ENCODE measurements at regions not wholly inside any gene's neighbourhood (a gene's known extent, or its start where the extent isn't known, plus 50 kb on each side); places are given as distances from the start of the nearest gene placed in this dataset.
"Not testable (repeated sequence)": the region's sequence is repeated elsewhere in the genome, so short reads cannot be mapped to it uniquely, and the experiment has no call there.

DNA sequence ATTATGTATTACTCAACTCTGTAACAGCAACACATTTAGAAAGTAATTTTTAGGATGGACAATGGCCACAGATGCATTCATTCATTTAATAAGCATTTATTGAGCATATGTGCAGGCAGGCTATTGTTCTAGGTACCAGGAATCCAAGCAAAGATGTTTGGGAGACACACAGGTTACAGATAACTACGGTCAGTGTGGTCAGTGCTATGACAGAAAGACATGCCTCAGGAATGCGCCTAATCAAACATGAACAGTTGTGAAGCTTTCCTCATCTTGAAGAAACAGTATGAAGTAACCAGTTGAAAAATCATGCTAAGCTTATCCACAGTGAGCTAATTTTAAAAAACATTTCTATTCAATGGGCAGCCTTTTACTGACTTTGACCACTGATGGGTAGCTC, 155.4 kb upstream of the CCDC54 start:
- DNase-seq (ENCODE audit: low spot score) (no peak), ATAC-seq (ENCODE audit: low read depth) (peak; percentile 45; the same call in 2 of the 3 replicates)
- Histone ChIP-seq H3K27me3 (ENCODE audit: insufficient read depth, poor library complexity, severe bottlenecking) (no peaks in the 10 kb centered on the region), H3K27ac (ENCODE audit: poor library complexity, severe bottlenecking) (peak overlapping the region; percentile 51), H3K4me1 (ENCODE audit: insufficient read depth, poor library complexity, severe bottlenecking) (peaks cover 43% of the 10 kb centered on the region), H3K36me3 (ENCODE audit: low read depth) (no peaks in the 10 kb centered on the region), H3K9me3 (ENCODE audit: severe bottlenecking) (no peaks in the 10 kb centered on the region), H3K4me3 (ENCODE audit: severe bottlenecking) (no peak overlapping the region)
- TF ChIP-seq, protein P1, sequence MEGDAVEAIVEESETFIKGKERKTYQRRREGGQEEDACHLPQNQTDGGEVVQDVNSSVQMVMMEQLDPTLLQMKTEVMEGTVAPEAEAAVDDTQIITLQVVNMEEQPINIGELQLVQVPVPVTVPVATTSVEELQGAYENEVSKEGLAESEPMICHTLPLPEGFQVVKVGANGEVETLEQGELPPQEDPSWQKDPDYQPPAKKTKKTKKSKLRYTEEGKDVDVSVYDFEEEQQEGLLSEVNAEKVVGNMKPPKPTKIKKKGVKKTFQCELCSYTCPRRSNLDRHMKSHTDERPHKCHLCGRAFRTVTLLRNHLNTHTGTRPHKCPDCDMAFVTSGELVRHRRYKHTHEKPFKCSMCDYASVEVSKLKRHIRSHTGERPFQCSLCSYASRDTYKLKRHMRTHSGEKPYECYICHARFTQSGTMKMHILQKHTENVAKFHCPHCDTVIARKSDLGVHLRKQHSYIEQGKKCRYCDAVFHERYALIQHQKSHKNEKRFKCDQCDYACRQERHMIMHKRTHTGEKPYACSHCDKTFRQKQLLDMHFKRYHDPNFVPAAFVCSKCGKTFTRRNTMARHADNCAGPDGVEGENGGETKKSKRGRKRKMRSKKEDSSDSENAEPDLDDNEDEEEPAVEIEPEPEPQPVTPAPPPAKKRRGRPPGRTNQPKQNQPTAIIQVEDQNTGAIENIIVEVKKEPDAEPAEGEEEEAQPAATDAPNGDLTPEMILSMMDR (IDR thresholded peaks at IDR 0.05; ENCODE audit: poor library complexity, severe bottlenecking) = no peak

GRCh38 chr3:107222907-107223306, 154.3 kb upstream of the CCDC54 start:
- Histone ChIP-seq H3K4me3 (ENCODE audit: severe bottlenecking) (no peak overlapping the region), H3K9me3 (ENCODE audit: severe bottlenecking) (no peaks in the 10 kb centered on the region), H3K27me3 (ENCODE audit: insufficient read depth, poor library complexity, severe bottlenecking) (no peaks in the 10 kb centered on the region), H3K36me3 (ENCODE audit: low read depth) (no peaks in the 10 kb centered on the region), H3K4me1 (ENCODE audit: insufficient read depth, poor library complexity, severe bottlenecking) (peaks cover 35% of the 10 kb centered on the region), H3K27ac (ENCODE audit: poor library complexity, severe bottlenecking) (peak overlapping the region; percentile 51)
- ATAC-seq (ENCODE audit: low read depth) = peak; percentile 43; the same call in 2 of the 3 replicates
- DNase-seq (ENCODE audit: low spot score) = no peak
- TF ChIP-seq, protein P1 (IDR thresholded peaks at IDR 0.05; ENCODE audit: poor library complexity, severe bottlenecking) = no peak

- no peaks in the 10 kb centered on the region for H3K36me3 ChIP-seq (ENCODE audit: low read depth)
- H3K9me3 ChIP-seq (ENCODE audit: severe bottlenecking) = no peaks in the 10 kb centered on the region
- TF ChIP-seq, protein P1 (IDR thresholded peaks at IDR 0.05; ENCODE audit: poor library complexity, severe bottlenecking) = no peak
- no peaks in the 10 kb centered on the region for H3K27me3 ChIP-seq (ENCODE audit: insufficient read depth, poor library complexity, severe bottlenecking)
- peaks cover 23% of the 10 kb centered on the region for H3K4me1 ChIP-seq (ENCODE audit: insufficient read depth, poor library complexity, severe bottlenecking)
- H3K4me3 ChIP-seq (ENCODE audit: severe bottlenecking) = no peak overlapping the region
- H3K27ac ChIP-seq (ENCODE audit: poor library complexity, severe bottlenecking) = peak overlapping the region; percentile 51
- DNase-seq (ENCODE audit: low spot score) (no peak), ATAC-seq (ENCODE audit: low read depth) (no peak)
Measured at GRCh38 chr3:107224026-107224596, 153.1 kb upstream of the CCDC54 start.

DNA sequence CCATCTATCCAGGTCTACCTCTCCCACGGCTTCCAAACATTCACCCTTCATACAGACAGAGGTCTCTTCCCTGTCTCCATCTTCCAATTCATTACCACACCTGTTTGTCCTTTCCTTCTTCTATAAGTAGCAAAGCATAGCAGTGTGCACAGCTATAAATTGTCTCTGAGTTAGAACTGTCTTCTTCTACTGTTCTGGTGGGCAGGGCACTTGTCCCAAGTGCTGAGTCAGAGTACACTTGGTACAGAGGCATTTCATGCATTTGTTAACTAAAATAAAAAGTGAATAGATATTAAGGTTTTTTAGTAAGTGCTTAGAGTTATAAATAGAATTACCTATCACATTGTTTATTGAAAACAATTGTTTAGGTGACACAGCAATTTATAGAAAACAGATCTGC, 150.1 kb upstream of the CCDC54 start:
- 0 out of 3 replicates have a peak, but pooled peaks have one; percentile 61 for ATAC-seq (ENCODE audit: low read depth)
- no peaks in the 10 kb centered on the region for H3K9me3 ChIP-seq (ENCODE audit: severe bottlenecking)
- no peaks in the 10 kb centered on the region for H3K27me3 ChIP-seq (ENCODE audit: insufficient read depth, poor library complexity, severe bottlenecking)

DNA sequence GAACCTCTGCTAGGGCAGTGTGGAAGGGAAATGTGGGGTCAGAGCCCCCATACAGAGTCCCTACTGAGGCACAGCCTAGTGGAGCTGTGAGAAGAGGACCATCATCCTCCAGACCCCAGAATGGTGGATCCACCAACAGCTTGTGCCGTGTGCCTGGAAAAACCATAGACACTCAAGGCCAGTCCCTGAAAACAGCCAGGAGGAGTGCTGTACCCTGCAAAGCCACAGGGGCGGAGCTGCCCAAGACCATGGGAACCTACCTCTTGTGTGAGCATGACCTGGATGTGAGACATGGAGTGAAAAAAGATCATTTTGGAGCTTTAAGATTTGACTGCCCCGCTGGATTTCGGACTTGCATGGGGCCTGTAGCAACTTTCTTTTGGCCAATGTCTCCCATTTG, 143.4 kb upstream of the CCDC54 start:
- H3K4me1 ChIP-seq (ENCODE audit: insufficient read depth, poor library complexity, severe bottlenecking) = peaks cover 21% of the 10 kb centered on the region
- H3K27ac ChIP-seq (ENCODE audit: poor library complexity, severe bottlenecking); ATAC-seq (ENCODE audit: low read depth); H3K36me3 ChIP-seq (ENCODE audit: low read depth); DNase-seq (ENCODE audit: low spot score); H3K4me3 ChIP-seq (ENCODE audit: severe bottlenecking); H3K27me3 ChIP-seq (ENCODE audit: insufficient read depth, poor library complexity, severe bottlenecking); H3K9me3 ChIP-seq (ENCODE audit: severe bottlenecking): not testable (repeated sequence)

More for the DNA sequence above, 150.1 kb upstream of the CCDC54 start:
- no peaks in the 10 kb centered on the region for H3K36me3 ChIP-seq (ENCODE audit: low read depth)
- no peak overlapping the region for H3K27ac ChIP-seq (ENCODE audit: poor library complexity, severe bottlenecking)
- no peak overlapping the region for H3K4me3 ChIP-seq (ENCODE audit: severe bottlenecking)
- TF ChIP-seq, protein P1 (IDR thresholded peaks at IDR 0.05; ENCODE audit: poor library complexity, severe bottlenecking) = no peak
- peaks cover 7% of the 10 kb centered on the region for H3K4me1 ChIP-seq (ENCODE audit: insufficient read depth, poor library complexity, severe bottlenecking)
- DNase-seq (ENCODE audit: low spot score) = no peak
